22Rv1 (cell line): ENCODE measurements at regions not wholly inside any gene's neighbourhood (a gene's known extent, or its start where the extent isn't known, plus 50 kb on each side); places are given as distances from the start of the nearest gene placed in this dataset.

Experiments
- CTCF ChIP-seq: fragments of 450-650 bp; IDR thresholded peaks from 2 replicates; pipeline ENCODE4 v1.5.1; 2017; ENCODE audit warnings: mild to moderate bottlenecking
- ZFX ChIP-seq: fragments of 450-650 bp; IDR thresholded peaks from 2 replicates; pipeline ENCODE4 v1.6.1; 2017; ENCODE audit warnings: antibody characterized with exemption, borderline replicate concordance

DNA sequence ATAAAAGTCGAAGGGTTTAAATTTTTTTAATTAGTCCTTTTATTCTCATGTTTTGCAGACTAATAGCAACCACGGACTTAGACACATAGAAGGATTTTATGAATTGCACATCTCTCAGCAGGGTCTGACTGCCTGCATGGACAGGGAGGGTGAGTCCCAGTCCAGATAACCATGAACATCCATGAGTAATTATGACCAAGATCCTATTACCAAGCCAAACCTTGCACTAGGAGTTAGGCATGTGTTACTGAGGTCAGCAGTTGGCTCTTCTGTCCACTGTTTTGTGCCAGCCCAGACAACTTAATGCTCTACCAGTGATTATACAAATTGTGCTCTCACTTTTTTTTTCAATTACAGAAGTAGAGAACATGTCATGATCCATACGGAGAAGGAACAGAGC is 211.2 kb downstream of the MAFB start:
- TF ChIP-seq CTCF = no peak
- no peak for TF ChIP-seq ZFX
